Ramos (cell line): ENCODE measurements at regions not wholly inside any gene's neighbourhood (a gene's known extent, or its start where the extent isn't known, plus 50 kb on each side); places are given as distances from the start of the nearest gene placed in this dataset.

Experiments used
- in situ Hi-C: fragments of 300-500 bp; cut with MboI; formaldehyde crosslinking; loops from one replicate; pipeline ENCODE4 v1.14.3; 2022; ENCODE audit warnings: low sequenced_read_pairs; ENCODE audit not compliant: unreplicated experiment

- in situ Hi-C loops: no loop called here
Measured at GRCh38 chr2:21422050-21422449, 298.3 kb downstream of the TDRD15 start.

GRCh38 chr2:21422724-21423522, 299.2 kb downstream of the TDRD15 start:
- in situ Hi-C loops: no loop called here

GRCh38 chr2:21423854-21424253, 300.1 kb downstream of the TDRD15 start:
- in situ Hi-C loops: no loop called here

GRCh38 chr2:21424375-21424774, 300.6 kb downstream of the TDRD15 start:
- in situ Hi-C loops: no loop called here

- in situ Hi-C loops: no loop called here
Measured at GRCh38 chr2:21427606-21428005, 303.8 kb downstream of the TDRD15 start.

- in situ Hi-C loops: no loop called here
Measured at GRCh38 chr2:21428754-21429153, 305.0 kb downstream of the TDRD15 start.

- in situ Hi-C loops: no loop called here
Measured at GRCh38 chr2:21429747-21430146, 306.0 kb downstream of the TDRD15 start.

- in situ Hi-C loops: no loop called here
Measured at GRCh38 chr2:21431078-21431477, 307.3 kb downstream of the TDRD15 start.

- in situ Hi-C loops: no loop called here
Measured at GRCh38 chr2:21438949-21439348, 315.2 kb downstream of the TDRD15 start.

- in situ Hi-C loops: no loop called here
Measured at GRCh38 chr2:21441442-21441841, 317.7 kb downstream of the TDRD15 start.

GRCh38 chr2:21443494-21444105, 319.8 kb downstream of the TDRD15 start:
- in situ Hi-C loops: no loop called here

- in situ Hi-C loops: no loop called here
Measured at GRCh38 chr2:21449881-21450280, 326.1 kb downstream of the TDRD15 start.

- in situ Hi-C loops: no loop called here
Measured at GRCh38 chr2:21451403-21451802, 327.6 kb downstream of the TDRD15 start.

GRCh38 chr2:21452263-21452662, 328.5 kb downstream of the TDRD15 start:
- in situ Hi-C loops: no loop called here

GRCh38 chr2:21452678-21453077, 328.9 kb downstream of the TDRD15 start:
- in situ Hi-C loops: no loop called here

- in situ Hi-C loops: no loop called here
Measured at GRCh38 chr2:21453723-21454450, 330.1 kb downstream of the TDRD15 start.

GRCh38 chr2:21454839-21455238, 331.1 kb downstream of the TDRD15 start:
- in situ Hi-C loops: no loop called here

GRCh38 chr2:21461754-21462240, 338.0 kb downstream of the TDRD15 start:
- in situ Hi-C loops: no loop called here

GRCh38 chr2:21466341-21466927, 342.7 kb downstream of the TDRD15 start:
- in situ Hi-C loops: no loop called here

GRCh38 chr2:21467280-21467818, 343.6 kb downstream of the TDRD15 start:
- in situ Hi-C loops: no loop called here
